ENCODE measurements at regions not wholly inside any gene's neighbourhood (a gene's known extent, or its start where the extent isn't known, plus 50 kb on each side); places are given as distances from the start of the nearest gene placed in this dataset.

DNA sequence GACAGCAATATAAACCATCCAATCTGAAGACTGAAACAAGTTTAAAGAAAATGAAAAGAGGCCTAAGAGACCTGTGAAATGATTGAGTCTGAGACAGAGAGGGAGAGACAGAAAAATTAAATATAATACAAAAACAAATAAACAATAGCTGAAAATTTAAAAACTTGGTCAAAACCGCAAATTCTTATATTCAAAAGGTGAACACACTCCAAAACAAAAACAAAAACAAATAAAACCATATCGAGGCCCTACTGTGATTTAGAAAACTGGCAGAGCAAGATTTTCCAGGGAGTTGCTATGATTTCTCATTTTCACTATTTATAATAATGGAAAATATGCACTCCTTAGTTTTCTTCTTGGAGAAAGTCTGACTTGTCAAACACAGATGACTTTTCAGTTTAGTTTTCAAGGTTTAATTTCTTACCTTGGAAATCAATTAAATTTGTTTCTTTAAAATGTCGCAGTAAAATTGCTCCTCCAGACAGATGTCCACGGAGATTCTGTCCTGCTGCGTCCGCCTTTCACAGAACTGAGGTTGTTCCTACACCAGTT lies 1420.3 kb downstream of the UQCRFS1 start:
- Mint-ChIP-seq H3K27ac (peak overlapping the region; percentile 98), H3K36me3 (ENCODE audit: low read depth) (peaks cover 26% of the 10 kb centered on the region), H3K27me3 (ENCODE audit: low read depth) (no peaks in the 10 kb centered on the region), H3K4me3 (peak overlapping the region; percentile 97), H3K4me1 (ENCODE audit: low read depth) (peaks cover 9% of the 10 kb centered on the region), H3K9me3 (peaks cover 11% of the 10 kb centered on the region)
- DNase-seq (ENCODE audit: low spot score): no peak

DNA sequence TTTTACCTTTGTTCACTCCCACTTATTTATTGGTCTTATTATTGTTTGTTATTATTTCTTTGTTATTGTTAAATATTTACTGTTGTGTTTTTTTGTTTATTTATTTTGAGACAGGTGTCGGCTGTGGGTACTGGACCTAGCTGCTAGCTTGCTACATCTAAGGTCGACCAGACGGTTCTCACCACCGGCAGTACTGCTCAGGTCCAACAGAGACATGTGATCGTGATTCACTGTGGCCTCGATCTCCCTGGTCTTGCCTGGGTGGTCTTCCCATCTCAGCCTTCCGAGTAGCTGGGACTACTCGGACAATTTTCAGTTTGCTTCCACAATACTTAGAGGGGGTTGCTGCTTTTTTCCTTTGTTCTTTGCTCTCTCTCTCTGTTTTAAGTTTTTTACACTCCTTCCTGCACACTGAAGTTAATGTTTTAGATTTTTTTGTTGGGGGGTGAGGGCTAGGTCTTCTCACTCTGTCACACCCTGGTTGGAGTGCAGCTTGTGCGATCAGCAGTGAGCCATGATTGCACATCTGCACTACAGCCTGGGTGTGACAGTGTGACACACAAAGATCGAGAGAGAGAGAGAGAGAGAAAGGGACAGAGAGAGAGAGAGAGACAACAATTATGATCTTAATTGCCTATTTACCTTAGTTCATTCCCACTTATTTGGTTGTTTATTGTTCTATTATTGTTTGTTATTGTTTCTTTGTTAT lies 1432.4 kb downstream of the UQCRFS1 start:
- Mint-ChIP-seq H3K27me3 (ENCODE audit: low read depth) (no peaks in the 10 kb centered on the region), H3K36me3 (ENCODE audit: low read depth) (peaks cover 51% of the 10 kb centered on the region), H3K4me3 (no peak overlapping the region), H3K27ac (no peak overlapping the region), H3K4me1 (ENCODE audit: low read depth) (no peaks in the 10 kb centered on the region), H3K9me3 (peaks cover 67% of the 10 kb centered on the region)
- no peak for DNase-seq (ENCODE audit: low spot score)

DNA sequence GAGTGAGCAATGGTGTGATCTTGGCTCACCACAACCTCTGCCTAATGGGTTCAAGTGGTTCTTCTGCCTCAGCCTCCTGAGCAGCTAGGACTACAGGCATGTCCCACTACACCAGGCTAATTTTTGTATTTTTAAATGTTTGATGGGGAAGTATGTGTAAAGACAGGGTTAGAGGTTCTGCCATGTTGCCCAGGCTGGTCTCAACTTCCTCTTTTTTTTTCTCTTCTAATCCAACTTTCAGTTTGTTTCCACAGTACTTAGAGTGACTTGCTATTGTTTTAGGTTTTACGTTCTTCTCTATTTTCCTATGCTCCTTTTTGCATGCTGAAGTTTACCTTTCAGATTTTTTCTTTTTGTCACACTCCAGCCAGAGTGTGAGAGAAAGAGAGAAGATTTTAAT lies 1433.0 kb downstream of the UQCRFS1 start:
- no peak overlapping the region for H3K27ac Mint-ChIP-seq

DNA sequence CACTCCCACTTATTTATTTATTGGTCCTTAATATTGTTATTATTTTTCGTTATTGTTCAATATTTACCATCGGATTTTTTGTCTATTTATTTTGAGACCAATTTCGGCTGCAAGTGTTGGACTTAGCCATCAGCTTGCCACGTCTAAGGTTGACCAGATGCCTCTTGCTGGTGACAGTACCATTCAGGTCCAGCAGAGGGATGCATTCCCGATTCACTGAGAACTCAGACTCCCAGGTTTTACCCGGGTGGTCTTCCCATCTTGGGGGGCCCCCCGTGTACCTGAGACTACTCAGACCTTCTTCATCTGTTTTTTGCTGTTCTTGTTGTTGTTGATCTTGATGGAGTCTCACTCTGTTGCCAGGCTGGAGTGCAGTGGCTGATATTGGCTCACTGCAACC lies 1435.2 kb downstream of the UQCRFS1 start:
- peaks cover 82% of the 10 kb centered on the region for H3K9me3 Mint-ChIP-seq
- H3K36me3 Mint-ChIP-seq (ENCODE audit: low read depth): peaks cover 53% of the 10 kb centered on the region
- no peak for DNase-seq (ENCODE audit: low spot score)
- no peak overlapping the region for H3K27ac Mint-ChIP-seq
- no peaks in the 10 kb centered on the region for H3K27me3 Mint-ChIP-seq (ENCODE audit: low read depth)
- no peaks in the 10 kb centered on the region for H3K4me1 Mint-ChIP-seq (ENCODE audit: low read depth)
- H3K4me3 Mint-ChIP-seq: no peak overlapping the region

More for the DNA sequence above, 1433.0 kb downstream of the UQCRFS1 start:
- no peak for DNase-seq (ENCODE audit: low spot score)
- H3K36me3 Mint-ChIP-seq (ENCODE audit: low read depth): peaks cover 48% of the 10 kb centered on the region
- peaks cover 67% of the 10 kb centered on the region for H3K9me3 Mint-ChIP-seq
- H3K27me3 Mint-ChIP-seq (ENCODE audit: low read depth): no peaks in the 10 kb centered on the region
- H3K4me1 Mint-ChIP-seq (ENCODE audit: low read depth): no peaks in the 10 kb centered on the region
- no peak overlapping the region for H3K4me3 Mint-ChIP-seq

DNA sequence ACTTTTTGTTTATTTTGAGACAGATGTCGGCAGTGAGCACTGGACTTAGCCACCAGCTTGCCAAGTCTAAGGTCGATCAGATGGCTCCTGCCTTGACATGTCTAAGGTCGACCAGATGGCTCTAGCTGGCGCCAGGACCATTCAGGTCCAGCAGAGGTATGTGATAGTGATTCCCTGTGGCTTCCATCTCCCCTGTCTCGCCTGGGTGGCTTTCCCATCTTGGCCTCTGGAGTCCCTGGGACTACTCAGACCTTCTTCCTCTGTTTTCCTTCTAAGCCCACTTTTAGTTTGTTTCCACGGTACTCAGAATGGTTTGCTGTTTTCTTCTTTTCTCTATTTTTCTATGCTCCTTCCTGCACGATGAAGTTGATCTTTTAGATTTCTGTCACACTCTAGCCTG lies 1435.7 kb downstream of the UQCRFS1 start:
- H3K27me3 Mint-ChIP-seq (ENCODE audit: low read depth): no peaks in the 10 kb centered on the region
- no peak for DNase-seq (ENCODE audit: low spot score)
- H3K9me3 Mint-ChIP-seq: peaks cover 87% of the 10 kb centered on the region
- H3K36me3 Mint-ChIP-seq (ENCODE audit: low read depth): peaks cover 56% of the 10 kb centered on the region
- H3K4me1 Mint-ChIP-seq (ENCODE audit: low read depth): no peaks in the 10 kb centered on the region
- no peak overlapping the region for H3K27ac Mint-ChIP-seq
- H3K4me3 Mint-ChIP-seq: no peak overlapping the region

DNA sequence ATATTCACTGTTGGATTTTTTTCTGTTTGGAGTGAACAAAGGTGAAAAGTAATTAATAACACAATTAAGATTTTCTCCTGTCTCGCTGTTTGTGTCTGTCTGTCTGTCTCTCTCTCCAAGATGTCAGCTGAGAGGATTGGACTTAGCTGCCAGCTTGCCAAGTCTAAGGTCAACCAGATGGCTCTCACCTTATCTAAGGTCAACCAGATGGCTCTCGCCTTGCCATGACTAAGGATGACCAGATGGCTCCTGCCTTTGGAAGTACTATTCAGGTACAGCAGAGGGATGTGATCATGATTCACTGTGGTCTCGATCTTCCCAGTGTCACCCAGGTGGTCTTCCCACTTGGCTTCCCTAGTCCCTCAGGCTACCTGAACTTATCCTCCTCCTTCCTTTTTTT lies 1436.4 kb downstream of the UQCRFS1 start:
- Mint-ChIP-seq H3K27ac (no peak overlapping the region), H3K4me1 (ENCODE audit: low read depth) (no peaks in the 10 kb centered on the region), H3K36me3 (ENCODE audit: low read depth) (peaks cover 54% of the 10 kb centered on the region), H3K4me3 (no peak overlapping the region), H3K27me3 (ENCODE audit: low read depth) (no peaks in the 10 kb centered on the region), H3K9me3 (peaks cover 93% of the 10 kb centered on the region)
- DNase-seq (ENCODE audit: low spot score): no peak

DNA sequence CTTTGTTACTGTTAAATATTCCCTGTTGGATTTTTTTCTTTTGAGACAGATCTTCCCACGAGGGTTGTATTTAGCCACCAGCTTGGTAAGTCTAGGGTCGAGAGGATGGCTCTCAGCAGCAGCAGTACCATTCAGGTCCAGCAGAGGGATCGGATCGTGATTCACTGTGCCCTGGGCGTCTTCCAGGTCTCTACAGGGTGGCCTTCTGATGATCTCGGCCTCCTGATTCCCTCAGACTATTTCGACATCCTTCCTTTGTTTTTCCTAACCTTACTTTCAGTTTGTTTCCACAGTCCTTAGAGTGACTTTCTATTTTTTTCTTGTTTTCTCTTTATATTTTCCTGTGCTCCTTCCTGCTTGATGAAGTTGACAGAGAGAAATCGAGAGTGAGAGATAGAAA lies 1436.9 kb downstream of the UQCRFS1 start:
- no peaks in the 10 kb centered on the region for H3K4me1 Mint-ChIP-seq (ENCODE audit: low read depth)
- H3K27me3 Mint-ChIP-seq (ENCODE audit: low read depth): no peaks in the 10 kb centered on the region
- H3K36me3 Mint-ChIP-seq (ENCODE audit: low read depth): peaks cover 51% of the 10 kb centered on the region
- peaks cover 92% of the 10 kb centered on the region for H3K9me3 Mint-ChIP-seq
- no peak for DNase-seq (ENCODE audit: low spot score)
- H3K27ac Mint-ChIP-seq: no peak overlapping the region
- no peak overlapping the region for H3K4me3 Mint-ChIP-seq

DNA sequence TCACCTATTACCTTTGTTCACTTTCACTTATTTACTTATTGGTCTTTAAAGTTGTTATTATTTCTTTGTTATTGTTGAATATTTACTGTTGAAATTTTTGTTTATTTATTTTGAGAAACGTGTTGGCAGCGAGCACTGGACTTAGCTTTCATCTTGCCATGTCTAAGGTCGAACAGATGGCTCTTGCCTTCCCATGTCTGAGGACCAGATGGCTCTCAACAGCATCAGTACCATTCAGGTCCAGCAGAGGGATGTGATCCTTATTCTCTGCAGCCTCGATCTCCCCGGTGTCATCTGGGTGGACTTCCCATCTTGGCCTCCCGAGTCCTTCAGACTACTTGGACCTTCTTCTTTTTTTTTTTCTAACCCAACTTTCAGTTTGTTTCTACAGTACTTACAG lies 1437.6 kb downstream of the UQCRFS1 start:
- Mint-ChIP-seq H3K4me1 (ENCODE audit: low read depth) (no peaks in the 10 kb centered on the region), H3K27me3 (ENCODE audit: low read depth) (no peaks in the 10 kb centered on the region), H3K36me3 (ENCODE audit: low read depth) (peaks cover 48% of the 10 kb centered on the region), H3K4me3 (no peak overlapping the region), H3K27ac (no peak overlapping the region), H3K9me3 (peaks cover 92% of the 10 kb centered on the region)
- no peak for DNase-seq (ENCODE audit: low spot score)

DNA sequence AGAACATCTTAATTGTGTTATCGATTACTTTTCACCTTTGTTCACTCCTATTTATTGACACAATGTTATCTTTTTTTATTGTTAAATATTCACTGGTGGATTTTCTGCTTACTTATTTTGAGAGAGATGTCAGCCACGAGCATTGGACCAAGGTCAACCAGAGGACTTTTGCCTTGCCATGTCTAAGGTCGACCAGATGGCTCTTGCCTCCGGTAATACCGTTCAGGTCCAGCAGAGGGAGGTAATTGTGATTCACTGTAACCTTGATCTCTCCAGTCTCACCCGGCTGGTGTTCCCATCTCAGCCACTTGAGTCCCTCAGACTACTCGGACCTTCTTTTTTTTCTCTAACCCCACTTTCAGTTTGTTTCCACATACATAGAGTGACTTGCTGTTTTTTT lies 1438.1 kb downstream of the UQCRFS1 start:
- H3K9me3 Mint-ChIP-seq: peaks cover 93% of the 10 kb centered on the region
- H3K27ac Mint-ChIP-seq: no peak overlapping the region
- no peaks in the 10 kb centered on the region for H3K27me3 Mint-ChIP-seq (ENCODE audit: low read depth)
- H3K4me1 Mint-ChIP-seq (ENCODE audit: low read depth): no peaks in the 10 kb centered on the region
- H3K4me3 Mint-ChIP-seq: no peak overlapping the region
- no peak for DNase-seq (ENCODE audit: low spot score)
- peaks cover 47% of the 10 kb centered on the region for H3K36me3 Mint-ChIP-seq (ENCODE audit: low read depth)

DNA sequence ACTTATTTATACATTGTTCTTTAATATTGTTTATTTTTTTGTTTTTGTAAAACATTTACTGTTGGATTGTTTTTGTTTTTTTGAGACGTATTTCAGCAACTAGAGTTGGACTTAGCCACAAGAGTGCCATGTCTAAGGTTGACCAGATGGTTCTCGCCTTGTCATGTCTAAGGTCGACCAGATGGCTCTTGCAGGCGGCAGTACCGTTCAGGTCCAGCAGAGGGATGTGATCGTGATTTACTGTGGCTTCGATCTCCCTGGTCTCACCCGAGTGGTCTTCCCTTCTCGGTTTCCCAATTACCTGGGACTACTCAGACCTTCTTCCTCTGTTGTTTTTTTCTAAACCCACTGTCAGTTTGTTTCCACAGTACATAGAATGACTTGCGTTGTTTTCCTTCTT lies 1438.6 kb downstream of the UQCRFS1 start:
- Mint-ChIP-seq H3K4me1 (ENCODE audit: low read depth) (no peaks in the 10 kb centered on the region), H3K27me3 (ENCODE audit: low read depth) (no peaks in the 10 kb centered on the region), H3K36me3 (ENCODE audit: low read depth) (peaks cover 44% of the 10 kb centered on the region), H3K9me3 (peaks cover 96% of the 10 kb centered on the region), H3K27ac (no peak overlapping the region), H3K4me3 (no peak overlapping the region)
- DNase-seq (ENCODE audit: low spot score): no peak

DNA sequence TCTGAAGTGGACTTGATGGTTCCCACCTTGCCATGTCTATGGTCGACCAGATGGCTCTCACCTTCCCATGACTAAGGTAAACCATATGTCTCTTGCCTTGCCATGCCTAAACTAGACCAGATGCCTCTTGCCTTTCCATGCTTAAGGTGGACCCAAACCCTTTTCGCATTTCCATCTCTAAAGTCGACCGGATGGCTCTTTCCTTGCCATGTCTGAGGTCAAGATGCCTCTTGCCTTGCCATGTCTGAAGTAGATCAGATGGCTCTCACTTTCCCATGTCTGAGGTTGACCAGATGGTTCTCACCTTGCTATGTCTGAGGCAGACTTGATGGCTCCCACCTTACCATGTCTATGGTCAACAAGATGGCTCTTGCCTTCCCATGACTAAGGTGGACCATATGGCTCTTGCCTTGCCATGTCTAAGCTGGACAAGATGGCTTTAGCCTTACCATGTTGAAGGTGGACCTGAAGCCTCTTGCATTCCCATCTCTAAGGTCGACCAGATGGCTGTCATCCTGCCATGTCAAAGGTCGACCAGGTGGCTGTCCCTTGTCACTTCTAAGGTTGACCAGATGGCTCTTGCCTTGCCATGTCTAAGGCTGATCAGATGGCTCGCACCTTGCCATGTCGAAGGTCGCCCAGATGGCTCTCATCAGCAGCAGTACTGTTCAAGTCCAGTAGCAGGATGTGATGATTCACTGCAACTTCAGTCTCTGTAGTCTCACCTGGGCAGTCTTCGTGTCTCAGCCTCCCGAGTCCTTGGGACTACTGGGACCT lies 1439.4 kb downstream of the UQCRFS1 start:
- H3K4me1 Mint-ChIP-seq (ENCODE audit: low read depth): no peaks in the 10 kb centered on the region
- H3K27ac Mint-ChIP-seq: no peak overlapping the region
- no peaks in the 10 kb centered on the region for H3K27me3 Mint-ChIP-seq (ENCODE audit: low read depth)
- no peak for DNase-seq (ENCODE audit: low spot score)
- H3K9me3 Mint-ChIP-seq: peaks cover 96% of the 10 kb centered on the region
- no peak overlapping the region for H3K4me3 Mint-ChIP-seq
- peaks cover 37% of the 10 kb centered on the region for H3K36me3 Mint-ChIP-seq (ENCODE audit: low read depth)

DNA sequence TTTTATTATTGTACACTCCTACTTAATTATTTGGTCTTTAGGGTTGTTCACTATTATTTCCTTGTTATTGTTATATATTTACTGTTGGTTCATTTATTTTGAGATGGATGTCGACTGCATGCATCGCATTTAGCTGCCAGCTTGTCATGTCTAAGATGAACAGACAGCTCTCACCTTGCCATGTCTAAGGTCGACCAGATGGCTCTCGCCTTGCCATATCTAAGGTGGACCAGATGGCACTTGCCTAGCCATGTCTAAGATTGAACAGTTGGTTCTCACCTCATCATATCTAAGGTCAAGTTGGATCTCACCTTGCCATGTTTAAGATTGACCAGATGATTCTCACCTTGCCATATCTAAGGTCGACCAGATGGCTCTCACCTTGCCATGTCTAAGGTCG lies 1440.9 kb downstream of the UQCRFS1 start:
- Mint-ChIP-seq H3K27ac (no peak overlapping the region), H3K4me3 (no peak overlapping the region), H3K9me3 (peaks cover 95% of the 10 kb centered on the region), H3K4me1 (ENCODE audit: low read depth) (no peaks in the 10 kb centered on the region), H3K27me3 (ENCODE audit: low read depth) (no peaks in the 10 kb centered on the region), H3K36me3 (ENCODE audit: low read depth) (peaks cover 28% of the 10 kb centered on the region)
- DNase-seq (ENCODE audit: low spot score): no peak

DNA sequence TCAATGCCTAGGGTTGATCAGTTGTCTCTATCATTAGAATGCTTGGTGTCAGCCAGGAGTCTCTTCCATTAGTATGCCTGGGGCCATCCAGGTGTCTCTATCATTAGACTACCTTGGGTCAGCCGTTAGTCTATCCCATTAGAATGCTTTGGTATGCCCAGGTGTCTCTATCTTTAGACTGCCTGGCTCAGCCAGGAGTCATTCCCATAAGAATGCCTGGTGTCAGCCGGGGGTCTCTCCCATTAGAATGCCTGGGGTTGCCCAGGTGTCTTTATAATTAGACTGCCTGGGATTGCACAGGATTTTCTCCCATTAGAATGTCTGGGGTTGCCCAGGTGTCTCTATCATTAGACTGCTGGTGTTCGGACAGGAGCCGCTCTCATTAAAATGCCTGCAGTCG lies 1442.9 kb downstream of the UQCRFS1 start:
- peaks cover 95% of the 10 kb centered on the region for H3K9me3 Mint-ChIP-seq
- no peaks in the 10 kb centered on the region for H3K27me3 Mint-ChIP-seq (ENCODE audit: low read depth)
- H3K36me3 Mint-ChIP-seq (ENCODE audit: low read depth): peaks cover 17% of the 10 kb centered on the region
- no peaks in the 10 kb centered on the region for H3K4me1 Mint-ChIP-seq (ENCODE audit: low read depth)
- no peak overlapping the region for H3K4me3 Mint-ChIP-seq
- DNase-seq (ENCODE audit: low spot score): no peak
- no peak overlapping the region for H3K27ac Mint-ChIP-seq

DNA sequence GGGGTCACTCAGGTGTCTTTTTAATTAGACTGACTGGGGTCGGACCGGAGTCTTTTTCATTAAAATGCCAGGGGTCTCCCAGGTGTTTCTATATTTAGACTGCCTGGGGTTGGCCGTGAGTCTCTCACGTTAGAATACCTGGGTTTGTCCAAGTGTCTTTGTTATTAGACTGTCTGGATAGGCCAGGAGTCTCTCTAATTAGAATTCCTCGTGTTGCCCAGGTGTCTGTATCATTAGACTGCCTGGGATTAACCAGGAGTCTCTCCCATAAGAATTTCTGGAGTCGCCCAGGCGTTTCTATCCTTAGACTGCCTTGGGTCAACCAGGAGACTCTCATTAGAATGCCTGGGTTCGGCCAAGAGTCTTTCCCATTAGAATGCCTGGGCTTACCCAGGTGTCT lies 1445.7 kb downstream of the UQCRFS1 start:
- Mint-ChIP-seq H3K27ac (no peak overlapping the region), H3K4me3 (no peak overlapping the region), H3K9me3 (peaks cover 94% of the 10 kb centered on the region), H3K4me1 (ENCODE audit: low read depth) (no peaks in the 10 kb centered on the region), H3K36me3 (ENCODE audit: low read depth) (no peaks in the 10 kb centered on the region), H3K27me3 (ENCODE audit: low read depth) (no peaks in the 10 kb centered on the region)
- DNase-seq (ENCODE audit: low spot score): no peak
